ENCODE measurements at regions not wholly inside any gene's neighbourhood (a gene's known extent, or its start where the extent isn't known, plus 50 kb on each side); places are given as distances from the start of the nearest gene placed in this dataset.

- Histone ChIP-seq H3K4me3 (ENCODE audit: insufficient read depth, low read depth, low read length) (no peak overlapping the region), H2BK15ac (ENCODE audit: low read depth, low read length) (no peak overlapping the region), H2AK5ac (ENCODE audit: low read depth, low read length) (no peak overlapping the region), H4K5ac (ENCODE audit: low read depth, low read length) (no peak overlapping the region), H3K27me3 (ENCODE audit: control insufficient read depth, insufficient read depth, low read length) (no peaks in the 10 kb centered on the region), H3K9me3 (ENCODE audit: control insufficient read depth, insufficient read depth, low read length) (peaks cover 15% of the 10 kb centered on the region), H3K4me1 (ENCODE audit: control insufficient read depth, insufficient read depth, low read length) (no peaks in the 10 kb centered on the region), H3K9ac (ENCODE audit: low read depth, low read length) (no peak overlapping the region), H2AK9ac (replicated peaks; ENCODE audit: low read depth, low read length, poor library complexity) (no peak overlapping the region), H3K79me1 (ENCODE audit: low read depth in 1 of 2, low read length in 2 of 2) (no peaks in the 10 kb centered on the region), H3K18ac (ENCODE audit: low read depth, low read length) (no peak overlapping the region), H2AFZ (replicated peaks; ENCODE audit: low read length, poor library complexity) (no peak overlapping the region), H3K4ac (ENCODE audit: low read depth, low read length) (no peak overlapping the region), H3K23ac (ENCODE audit: low read depth, low read length) (no peak overlapping the region), H2BK20ac (ENCODE audit: low read depth, low read length) (no peak overlapping the region), H4K20me1 (ENCODE audit: insufficient read depth, low read length) (no peaks in the 10 kb centered on the region), H4K91ac (ENCODE audit: insufficient read depth, low read depth, low read length) (no peak overlapping the region), H3K4me2 (ENCODE audit: low read depth, low read length) (no peak overlapping the region), H3K14ac (replicated peaks; ENCODE audit: low read depth, low read length) (no peak overlapping the region), H4K8ac (ENCODE audit: low read depth in 2 of 2, low read length in 2 of 2) (no peak overlapping the region), H2BK120ac (ENCODE audit: low read depth, low read length) (no peak overlapping the region), H3K9me1 (ENCODE audit: insufficient read depth, low read length) (no peaks in the 10 kb centered on the region), H3K36me3 (ENCODE audit: control insufficient read depth, insufficient read depth, low read length) (no peaks in the 10 kb centered on the region), H3K27ac (ENCODE audit: insufficient read depth, low read length) (no peak overlapping the region), H2BK5ac (ENCODE audit: low read depth, low read length, poor library complexity, severe bottlenecking) (no peak overlapping the region), H3K56ac (ENCODE audit: extremely low read depth, insufficient read depth, low read length) (no peak overlapping the region)
- dilution Hi-C loops (cut with HindIII; ENCODE audit: low sequenced_read_pairs, unreplicated experiment) = no loop called here
- CTCF ChIA-PET = no interaction called here
- TF ChIP-seq SMC3 (IDR thresholded peaks at IDR 0.05; ENCODE audit: low read depth, low read length) (no peak), RAD21 (IDR thresholded peaks at IDR 0.05; ENCODE audit: low read length) (no peak), ELK1 (IDR thresholded peaks at IDR 0.05; ENCODE audit: borderline replicate concordance, low read depth, low read length) (no peak), MXI1 (IDR thresholded peaks at IDR 0.05; ENCODE audit: borderline replicate concordance, low read depth, low read length) (no peak), USF2 (IDR thresholded peaks at IDR 0.05; ENCODE audit: low read depth, low read length) (no peak), NFE2L2 (IDR thresholded peaks at IDR 0.05; ENCODE audit: low read depth, low read length) (no peak), FOS (IDR thresholded peaks at IDR 0.05; ENCODE audit: low read depth, low read length) (no peak), CHD1 (IDR thresholded peaks at IDR 0.05; ENCODE audit: low read depth, low read length) (no peak)
- no TSS peak for BruUV-seq (replicated peaks)
- POLR2A ChIA-PET (ENCODE audit: unreplicated experiment) = no interaction called here
- 7% methylated on average over 2 of the region's 9 CpGs; no CpG with 5 or more reads in 1 of the 2 experiments for WGBS, 2 experiments (ENCODE audit: extremely low coverage in 2 of 2, insufficient read length in 1 of 2)
- DNase-seq (no peak), ATAC-seq (ENCODE audit: low read depth) (no peak)
- in situ Hi-C loops (cut with MboI; ENCODE audit: low sequenced_read_pairs) = no loop called here
- intact Hi-C loops (cut with micrococcal nuclease) = no loop called here
Observed at GRCh38 chr10:124296121-124296812, 122.5 kb downstream of the OAT start.
